ENCODE measurements at regions not wholly inside any gene's neighbourhood (a gene's known extent, or its start where the extent isn't known, plus 50 kb on each side); places are given as distances from the start of the nearest gene placed in this dataset.

- no peak overlapping the region for H3K27ac ChIP-seq
- TF ChIP-seq CTCF (IDR thresholded peaks at IDR 0.05): no peak
- TF ChIP-seq ZFX (IDR thresholded peaks at IDR 0.05; ENCODE audit: borderline replicate concordance): no peak
These were observed 545.0 kb downstream of the ZPLD1 start for GRCh38 chr3:102979682-102980354.

- no peak for TF ChIP-seq CTCF (IDR thresholded peaks at IDR 0.05)
These were observed 545.5 kb downstream of the ZPLD1 start for GRCh38 chr3:102980355-102980696.

GRCh38 chr3:103002425-103003176 lies 567.8 kb downstream of the ZPLD1 start:
- no peak overlapping the region for H3K27ac ChIP-seq
- TF ChIP-seq CTCF (IDR thresholded peaks at IDR 0.05): no peak
- no peak for TF ChIP-seq ZFX (IDR thresholded peaks at IDR 0.05; ENCODE audit: borderline replicate concordance)

More at GRCh38 chr3:102980355-102980696, 545.5 kb downstream of the ZPLD1 start:
- H3K27ac ChIP-seq: no peak overlapping the region

GRCh38 chr3:103006526-103007183 lies 571.8 kb downstream of the ZPLD1 start:
- TF ChIP-seq CTCF (IDR thresholded peaks at IDR 0.05) (no peak), ZFX (IDR thresholded peaks at IDR 0.05; ENCODE audit: borderline replicate concordance) (no peak)
- no peak overlapping the region for H3K27ac ChIP-seq

- TF ChIP-seq CTCF (IDR thresholded peaks at IDR 0.05): no peak
- no peak for TF ChIP-seq ZFX (IDR thresholded peaks at IDR 0.05; ENCODE audit: borderline replicate concordance)
These were observed 574.8 kb downstream of the ZPLD1 start for GRCh38 chr3:103009609-103010008.

GRCh38 chr3:103025880-103026279 lies 591.1 kb downstream of the ZPLD1 start:
- no peak overlapping the region for H3K27ac ChIP-seq
- TF ChIP-seq ZFX (IDR thresholded peaks at IDR 0.05; ENCODE audit: borderline replicate concordance): no peak
- TF ChIP-seq CTCF (IDR thresholded peaks at IDR 0.05): no peak

More at GRCh38 chr3:103009609-103010008, 574.8 kb downstream of the ZPLD1 start:
- H3K27ac ChIP-seq: no peak overlapping the region

GRCh38 chr3:103033841-103034240 lies 599.0 kb downstream of the ZPLD1 start:
- no peak overlapping the region for H3K27ac ChIP-seq
- TF ChIP-seq CTCF (IDR thresholded peaks at IDR 0.05) (no peak), ZFX (IDR thresholded peaks at IDR 0.05; ENCODE audit: borderline replicate concordance) (no peak)

Measured in 22Rv1 (cell line).